ENCODE measurements at regions not wholly inside any gene's neighbourhood (a gene's known extent, or its start where the extent isn't known, plus 50 kb on each side); places are given as distances from the start of the nearest gene placed in this dataset.

DNA sequence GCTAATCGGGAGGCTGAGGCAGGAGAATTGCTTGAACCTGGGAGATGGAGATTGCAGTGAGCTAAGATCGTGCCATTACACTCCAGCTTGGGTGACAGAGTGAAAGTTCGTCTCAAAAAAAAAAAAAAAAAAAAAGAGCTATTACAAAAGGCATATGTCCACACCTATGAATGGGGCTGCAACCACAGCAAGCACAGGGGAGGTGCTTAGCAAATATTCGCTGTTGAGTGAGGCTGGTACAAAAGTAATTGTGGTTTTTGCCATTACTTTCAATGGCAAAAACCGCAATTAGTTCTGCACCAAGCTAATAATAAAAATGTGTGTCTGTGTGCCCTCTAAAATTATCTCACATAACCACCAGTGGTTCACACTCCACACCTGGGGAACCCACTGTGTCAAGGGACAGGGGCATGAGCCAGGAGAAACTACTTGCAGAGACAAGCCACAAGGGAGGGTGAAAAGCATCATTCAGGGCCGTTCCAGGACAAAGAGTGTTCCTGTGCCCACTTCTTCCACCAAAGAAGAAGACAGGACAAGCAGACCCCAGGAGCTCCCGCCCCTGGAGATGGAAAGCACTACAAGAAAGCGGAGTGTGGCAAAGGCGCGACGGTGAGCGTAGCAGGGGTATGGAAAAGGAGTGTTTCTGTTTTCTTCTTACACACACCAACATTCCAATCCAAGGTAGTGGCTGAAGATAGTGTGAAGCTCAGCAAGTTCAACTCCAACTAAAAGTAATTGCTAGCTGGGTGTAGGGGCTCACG lies 84.4 kb upstream of the CNEP1R1 start:
- TF ChIP-seq POLR2A (IDR thresholded peaks at IDR 0.05) = no peak
- TF ChIP-seq, protein P1, sequence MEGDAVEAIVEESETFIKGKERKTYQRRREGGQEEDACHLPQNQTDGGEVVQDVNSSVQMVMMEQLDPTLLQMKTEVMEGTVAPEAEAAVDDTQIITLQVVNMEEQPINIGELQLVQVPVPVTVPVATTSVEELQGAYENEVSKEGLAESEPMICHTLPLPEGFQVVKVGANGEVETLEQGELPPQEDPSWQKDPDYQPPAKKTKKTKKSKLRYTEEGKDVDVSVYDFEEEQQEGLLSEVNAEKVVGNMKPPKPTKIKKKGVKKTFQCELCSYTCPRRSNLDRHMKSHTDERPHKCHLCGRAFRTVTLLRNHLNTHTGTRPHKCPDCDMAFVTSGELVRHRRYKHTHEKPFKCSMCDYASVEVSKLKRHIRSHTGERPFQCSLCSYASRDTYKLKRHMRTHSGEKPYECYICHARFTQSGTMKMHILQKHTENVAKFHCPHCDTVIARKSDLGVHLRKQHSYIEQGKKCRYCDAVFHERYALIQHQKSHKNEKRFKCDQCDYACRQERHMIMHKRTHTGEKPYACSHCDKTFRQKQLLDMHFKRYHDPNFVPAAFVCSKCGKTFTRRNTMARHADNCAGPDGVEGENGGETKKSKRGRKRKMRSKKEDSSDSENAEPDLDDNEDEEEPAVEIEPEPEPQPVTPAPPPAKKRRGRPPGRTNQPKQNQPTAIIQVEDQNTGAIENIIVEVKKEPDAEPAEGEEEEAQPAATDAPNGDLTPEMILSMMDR (IDR thresholded peaks at IDR 0.05) = no peak
- no peak for TF ChIP-seq EP300 (IDR thresholded peaks at IDR 0.05)
- TF ChIP-seq POLR2AphosphoS5 (IDR thresholded peaks at IDR 0.05) = no peak
